Upper lobe of right lung (tissue), 1 donor: ENCODE measurements at regions not wholly inside any gene's neighbourhood (a gene's known extent, or its start where the extent isn't known, plus 50 kb on each side); places are given as distances from the start of the nearest gene placed in this dataset.

Experiments
- ATAC-seq: fragments of 200-7000 bp; cut with Tn5 transposase; one replicate; pipeline ENCODE4 v1.9.1; 2020; ENCODE audit warnings: mild to moderate bottlenecking, moderate library complexity
- DNase-seq: peaks from one replicate; pipeline ENCODE4 v3.0.0-alpha.2; 2020
- H3K27ac ChIP-seq: fragments of 200-600 bp; one replicate; pipeline ENCODE4 v1.8.0; 2022
- H3K27me3 ChIP-seq: fragments of 200-600 bp; one replicate; pipeline ENCODE4 v1.8.0; 2022; ENCODE audit warnings: mild to moderate bottlenecking
- H3K36me3 ChIP-seq: fragments of 200-600 bp; one replicate; pipeline ENCODE4 v1.8.0; 2022
- H3K4me1 ChIP-seq: fragments of 200-600 bp; one replicate; pipeline ENCODE4 v1.8.0; 2022
- H3K4me3 ChIP-seq: fragments of 200-600 bp; one replicate; pipeline ENCODE4 v1.8.0; 2022; ENCODE audit warnings: mild to moderate bottlenecking
- H3K9me3 ChIP-seq: fragments of 200-600 bp; one replicate; pipeline ENCODE4 v1.8.0; 2022
- intact Hi-C: fragments of 100-400 bp; cut with DNase I; formaldehyde crosslinking; loops from one replicate; pipeline ENCODE4 v1.11.0; 2022
- TF ChIP-seq, protein P1 (sequence below): fragments of 200-600 bp; IDR thresholded peaks from one replicate; pipeline ENCODE4 v1.8.0; 2022; ENCODE audit warnings: antibody characterized with exemption
- donor health status: DM: no; HTN: yes; CAD: no; lungs with severe emphysema.

DNA sequence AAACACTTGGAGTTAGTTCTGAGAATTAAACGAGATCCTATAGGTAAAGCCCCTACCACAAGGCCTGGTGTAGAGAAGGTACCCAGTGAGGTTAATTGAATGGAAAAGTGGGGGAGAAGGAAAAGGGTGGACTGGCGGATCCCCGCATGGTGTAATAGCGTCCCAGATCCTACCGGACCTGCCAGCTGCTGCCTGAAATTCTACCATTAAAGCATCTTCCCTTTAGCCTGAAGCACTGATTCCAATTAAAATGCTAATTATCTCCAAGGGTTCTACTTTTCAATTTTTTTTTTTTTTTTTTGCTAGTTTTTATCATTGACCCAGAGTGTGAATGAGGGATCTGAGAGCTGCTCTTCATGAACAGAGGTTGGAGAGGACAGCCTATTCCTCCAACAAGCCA, 237.9 kb downstream of the TLE3 start:
- Histone ChIP-seq H3K27me3 (no peaks in the 10 kb centered on the region), H3K36me3 (no peaks in the 10 kb centered on the region), H3K4me1 (no peaks in the 10 kb centered on the region), H3K4me3 (no peak overlapping the region), H3K27ac (no peak overlapping the region), H3K9me3 (no peaks in the 10 kb centered on the region)
- ATAC-seq (no peak), DNase-seq (no peak)
- intact Hi-C loops, result no loop called here
- TF ChIP-seq, protein P1, sequence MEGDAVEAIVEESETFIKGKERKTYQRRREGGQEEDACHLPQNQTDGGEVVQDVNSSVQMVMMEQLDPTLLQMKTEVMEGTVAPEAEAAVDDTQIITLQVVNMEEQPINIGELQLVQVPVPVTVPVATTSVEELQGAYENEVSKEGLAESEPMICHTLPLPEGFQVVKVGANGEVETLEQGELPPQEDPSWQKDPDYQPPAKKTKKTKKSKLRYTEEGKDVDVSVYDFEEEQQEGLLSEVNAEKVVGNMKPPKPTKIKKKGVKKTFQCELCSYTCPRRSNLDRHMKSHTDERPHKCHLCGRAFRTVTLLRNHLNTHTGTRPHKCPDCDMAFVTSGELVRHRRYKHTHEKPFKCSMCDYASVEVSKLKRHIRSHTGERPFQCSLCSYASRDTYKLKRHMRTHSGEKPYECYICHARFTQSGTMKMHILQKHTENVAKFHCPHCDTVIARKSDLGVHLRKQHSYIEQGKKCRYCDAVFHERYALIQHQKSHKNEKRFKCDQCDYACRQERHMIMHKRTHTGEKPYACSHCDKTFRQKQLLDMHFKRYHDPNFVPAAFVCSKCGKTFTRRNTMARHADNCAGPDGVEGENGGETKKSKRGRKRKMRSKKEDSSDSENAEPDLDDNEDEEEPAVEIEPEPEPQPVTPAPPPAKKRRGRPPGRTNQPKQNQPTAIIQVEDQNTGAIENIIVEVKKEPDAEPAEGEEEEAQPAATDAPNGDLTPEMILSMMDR, result no peak

DNA sequence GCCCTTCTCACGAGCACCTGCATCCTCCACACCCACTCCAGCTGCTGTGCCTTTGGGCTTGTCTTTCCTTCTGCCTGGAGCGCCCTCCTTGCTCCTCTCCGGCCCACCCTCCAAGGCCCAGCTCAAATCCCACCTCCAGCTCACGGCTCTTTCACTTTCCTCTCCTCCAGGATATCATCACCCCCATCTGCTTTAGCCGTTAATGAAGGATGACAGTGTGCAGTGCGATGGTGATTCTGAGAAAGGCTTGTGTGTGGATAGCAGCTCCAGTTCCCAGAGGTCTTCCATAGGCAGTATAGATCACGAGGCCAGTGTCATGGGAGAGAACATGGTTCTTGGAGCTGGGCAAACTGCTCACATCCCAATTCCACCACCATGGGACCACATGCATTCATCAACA, 237.4 kb downstream of the TLE3 start:
- no peaks in the 10 kb centered on the region for H3K27me3 ChIP-seq
- intact Hi-C loops, result no loop called here

DNA sequence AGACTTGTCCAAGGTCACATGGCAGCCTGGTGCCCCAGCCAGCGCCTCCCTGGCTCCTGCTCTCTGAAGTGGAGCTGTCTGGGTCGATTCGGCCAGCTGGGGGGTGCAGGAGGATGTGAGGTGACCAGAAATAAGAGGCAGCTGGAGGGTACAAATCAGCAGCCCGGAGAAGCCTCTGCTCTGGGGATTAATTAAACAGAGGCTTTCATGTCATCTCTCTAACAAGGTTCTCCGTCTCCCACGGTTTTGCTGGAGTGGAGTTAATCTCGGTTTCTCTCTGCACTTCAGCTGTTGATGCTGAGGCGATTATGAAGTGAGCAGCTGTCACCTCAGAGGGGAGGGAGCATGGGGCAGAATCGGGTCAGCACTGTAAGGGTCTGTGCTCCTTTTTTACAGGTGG, 236.8 kb downstream of the TLE3 start:
- no peaks in the 10 kb centered on the region for H3K9me3 ChIP-seq
- H3K4me3 ChIP-seq, result no peak overlapping the region
- DNase-seq (no peak), ATAC-seq (no peak)
- no peaks in the 10 kb centered on the region for H3K27me3 ChIP-seq
- H3K27ac ChIP-seq, result no peak overlapping the region
- no peaks in the 10 kb centered on the region for H3K4me1 ChIP-seq
- intact Hi-C loops, result no loop called here
- H3K36me3 ChIP-seq, result no peaks in the 10 kb centered on the region
- TF ChIP-seq, protein P1, result no peak

More for the DNA sequence above, 237.4 kb downstream of the TLE3 start:
- H3K4me1 ChIP-seq, result no peaks in the 10 kb centered on the region
- no peak overlapping the region for H3K27ac ChIP-seq
- DNase-seq (no peak), ATAC-seq (no peak)
- no peaks in the 10 kb centered on the region for H3K9me3 ChIP-seq
- TF ChIP-seq, protein P1, result no peak
- no peaks in the 10 kb centered on the region for H3K36me3 ChIP-seq
- H3K4me3 ChIP-seq, result no peak overlapping the region

DNA sequence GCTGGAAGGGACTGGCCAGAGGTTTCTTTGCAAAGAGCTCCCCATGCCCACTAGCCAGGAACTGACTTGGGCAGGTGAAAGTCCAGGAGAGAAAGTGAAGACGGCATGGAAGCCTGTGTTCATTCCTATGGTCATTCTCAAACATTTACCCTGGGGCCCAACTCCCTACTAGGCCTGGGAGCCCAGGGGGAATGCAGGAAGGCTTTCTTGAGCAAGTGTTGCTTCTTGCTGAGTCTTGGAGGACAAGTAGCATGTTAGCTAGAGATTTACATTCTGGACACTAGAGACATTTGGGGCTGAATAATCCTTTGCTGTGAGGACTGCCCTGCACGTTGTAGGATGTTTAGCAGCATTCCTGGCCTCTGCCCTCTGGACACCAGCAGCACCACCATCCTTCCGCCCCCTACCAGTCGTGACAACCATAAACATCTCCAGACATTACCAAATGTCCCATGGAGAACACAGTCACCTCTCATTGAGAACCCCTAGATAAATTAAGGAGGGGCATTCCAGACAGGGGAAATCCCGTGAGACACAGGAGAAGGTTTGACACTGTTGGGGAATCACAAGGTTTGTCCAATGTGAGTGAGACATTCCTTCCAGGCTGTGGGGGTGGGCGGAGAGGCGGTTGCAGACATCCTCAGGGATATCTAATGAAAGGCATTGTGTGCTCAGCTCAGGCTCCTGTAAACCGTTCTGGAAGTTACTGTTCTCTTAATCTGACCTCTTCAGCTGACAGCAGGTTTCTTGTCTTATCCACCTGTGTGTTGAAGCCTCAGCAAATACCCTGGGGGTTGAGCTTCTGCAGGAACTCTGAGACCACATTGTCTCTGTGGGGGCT, 236.2 kb downstream of the TLE3 start:
- Histone ChIP-seq H3K4me1 (no peaks in the 10 kb centered on the region), H3K27ac (no peak overlapping the region), H3K27me3 (no peaks in the 10 kb centered on the region), H3K4me3 (no peak overlapping the region), H3K9me3 (no peaks in the 10 kb centered on the region), H3K36me3 (no peaks in the 10 kb centered on the region)
- DNase-seq, result no peak
- no peak for ATAC-seq
- TF ChIP-seq, protein P1, result no peak
- intact Hi-C loops, result no loop called here

DNA sequence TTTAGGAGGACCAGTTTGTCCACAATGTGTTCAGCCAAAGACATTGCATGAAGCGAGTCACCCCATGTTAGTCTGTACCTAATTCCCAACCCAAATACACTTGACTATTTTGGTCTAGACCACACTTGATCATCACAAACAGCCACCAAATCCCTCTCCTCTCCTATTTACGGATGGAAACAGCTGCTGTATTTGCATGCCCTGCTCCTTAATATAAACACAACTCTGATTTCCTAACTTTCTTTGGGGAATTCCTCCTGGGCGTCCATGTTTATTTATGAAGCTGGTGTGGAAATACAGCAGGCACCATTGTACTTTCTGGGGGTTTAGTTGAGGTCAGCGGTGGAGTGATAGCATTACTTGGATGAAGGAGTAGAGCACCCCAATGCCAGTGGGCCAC, 235.2 kb downstream of the TLE3 start:
- H3K4me1 ChIP-seq, result no peaks in the 10 kb centered on the region
- no peak for ATAC-seq
- H3K4me3 ChIP-seq, result no peak overlapping the region
- DNase-seq, result no peak
- TF ChIP-seq, protein P1, result no peak
- intact Hi-C loops, result no loop called here
- H3K36me3 ChIP-seq, result no peaks in the 10 kb centered on the region
- H3K27me3 ChIP-seq, result no peaks in the 10 kb centered on the region
- no peaks in the 10 kb centered on the region for H3K9me3 ChIP-seq
- no peak overlapping the region for H3K27ac ChIP-seq

DNA sequence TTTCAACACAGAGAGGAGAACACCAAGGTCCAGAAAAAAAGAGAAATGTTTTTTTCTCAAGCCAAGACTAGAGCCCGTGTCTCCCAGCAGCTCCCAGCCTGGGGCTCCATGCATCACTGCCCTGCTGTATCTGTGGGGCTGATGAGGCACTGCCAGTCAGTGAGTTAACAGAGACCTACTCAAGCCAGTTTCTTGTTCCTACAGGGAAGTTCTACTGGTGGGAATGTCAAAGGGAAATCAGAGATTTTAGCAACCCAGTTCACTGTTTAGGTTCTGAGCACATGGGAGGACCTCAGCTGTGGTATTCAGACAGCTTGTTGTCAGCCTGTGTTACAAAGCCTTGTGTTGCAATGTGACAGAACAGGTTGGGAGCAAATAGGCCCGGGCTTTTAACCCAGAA, 234.3 kb downstream of the TLE3 start:
- intact Hi-C loops, result no loop called here
- TF ChIP-seq, protein P1, result no peak
- no peak overlapping the region for H3K27ac ChIP-seq
- H3K4me1 ChIP-seq, result no peaks in the 10 kb centered on the region
- no peaks in the 10 kb centered on the region for H3K9me3 ChIP-seq
- ATAC-seq, result no peak
- no peak for DNase-seq
- no peak overlapping the region for H3K4me3 ChIP-seq
- H3K36me3 ChIP-seq, result no peaks in the 10 kb centered on the region
- H3K27me3 ChIP-seq, result no peaks in the 10 kb centered on the region
